D721Med (cell line): ENCODE measurements at regions not wholly inside any gene's neighbourhood (a gene's known extent, or its start where the extent isn't known, plus 50 kb on each side); places are given as distances from the start of the nearest gene placed in this dataset.

Experiments
- DNase-seq: peaks from one replicate; pipeline ENCODE4 v3.0.0; 2011; ENCODE audit warnings: low spot score; ENCODE audit not compliant: insufficient read length
- FAIRE-seq: peaks from 2 replicates; lab custom pipeline; 2011; peaks lifted over from hg19 to GRCh38; lab: Jason Lieb, UNC
- TF ChIP-seq, protein P1 (sequence below): IDR thresholded peaks from 2 replicates; pipeline ENCODE4 v1.5.1; 2012; ENCODE audit warnings: mild to moderate bottlenecking, control low read depth; ENCODE audit not compliant: insufficient read depth; ENCODE audit errors: missing control alignments

DNA sequence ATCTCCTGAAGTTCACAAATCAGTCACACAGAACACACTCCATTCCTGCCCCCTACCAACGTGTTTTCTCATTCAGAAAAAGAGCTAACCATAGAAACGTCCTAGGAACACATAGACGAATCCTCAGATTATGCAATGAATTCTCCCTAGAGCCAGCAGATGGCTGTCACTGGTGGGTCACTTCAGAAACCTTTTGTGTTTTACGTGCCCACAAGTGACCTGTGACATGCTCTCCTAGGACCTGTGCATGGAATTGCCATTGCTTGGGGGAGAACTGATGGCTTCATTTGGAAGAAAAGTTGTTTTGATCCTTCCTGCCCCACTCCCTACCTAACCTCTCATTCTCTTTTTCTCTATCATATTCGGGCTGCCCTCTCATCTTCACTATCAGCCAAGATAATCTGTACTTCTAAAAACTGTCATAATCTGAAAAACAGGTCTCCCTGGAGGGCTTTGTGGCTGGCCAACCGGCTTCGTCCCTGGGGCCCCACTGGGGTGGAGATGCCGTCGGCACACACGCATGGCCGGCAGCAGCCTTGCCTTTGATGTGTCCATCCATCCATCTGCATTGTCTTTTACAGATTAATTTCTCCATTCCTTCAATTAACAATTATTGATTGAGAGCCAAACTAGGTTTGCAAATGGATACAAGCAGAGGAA, 144.1 kb upstream of the SERP2 start:
- TF ChIP-seq, protein P1, sequence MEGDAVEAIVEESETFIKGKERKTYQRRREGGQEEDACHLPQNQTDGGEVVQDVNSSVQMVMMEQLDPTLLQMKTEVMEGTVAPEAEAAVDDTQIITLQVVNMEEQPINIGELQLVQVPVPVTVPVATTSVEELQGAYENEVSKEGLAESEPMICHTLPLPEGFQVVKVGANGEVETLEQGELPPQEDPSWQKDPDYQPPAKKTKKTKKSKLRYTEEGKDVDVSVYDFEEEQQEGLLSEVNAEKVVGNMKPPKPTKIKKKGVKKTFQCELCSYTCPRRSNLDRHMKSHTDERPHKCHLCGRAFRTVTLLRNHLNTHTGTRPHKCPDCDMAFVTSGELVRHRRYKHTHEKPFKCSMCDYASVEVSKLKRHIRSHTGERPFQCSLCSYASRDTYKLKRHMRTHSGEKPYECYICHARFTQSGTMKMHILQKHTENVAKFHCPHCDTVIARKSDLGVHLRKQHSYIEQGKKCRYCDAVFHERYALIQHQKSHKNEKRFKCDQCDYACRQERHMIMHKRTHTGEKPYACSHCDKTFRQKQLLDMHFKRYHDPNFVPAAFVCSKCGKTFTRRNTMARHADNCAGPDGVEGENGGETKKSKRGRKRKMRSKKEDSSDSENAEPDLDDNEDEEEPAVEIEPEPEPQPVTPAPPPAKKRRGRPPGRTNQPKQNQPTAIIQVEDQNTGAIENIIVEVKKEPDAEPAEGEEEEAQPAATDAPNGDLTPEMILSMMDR = no peak
- DNase-seq (no peak), FAIRE-seq (no peak)

DNA sequence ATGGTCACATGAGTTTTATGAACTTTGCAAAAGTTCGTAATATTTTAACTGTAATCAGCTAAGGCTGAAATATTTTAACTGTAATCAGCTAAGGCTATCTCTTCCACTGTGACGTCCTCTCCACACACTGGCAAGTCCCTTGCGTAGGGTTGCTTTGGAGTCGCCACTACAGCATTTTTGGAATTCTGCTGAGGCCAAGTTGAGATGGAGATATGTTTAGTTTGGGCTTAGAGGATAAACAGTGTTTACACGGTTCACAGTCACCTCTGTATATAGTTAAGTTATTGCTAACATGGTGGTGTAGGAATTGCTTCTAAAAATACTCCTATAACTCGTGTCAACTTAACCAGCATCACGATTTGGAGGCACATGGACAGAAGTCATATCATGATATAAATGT, 143.6 kb upstream of the SERP2 start:
- DNase-seq (no peak), FAIRE-seq (no peak)
- TF ChIP-seq, protein P1 = no peak

DNA sequence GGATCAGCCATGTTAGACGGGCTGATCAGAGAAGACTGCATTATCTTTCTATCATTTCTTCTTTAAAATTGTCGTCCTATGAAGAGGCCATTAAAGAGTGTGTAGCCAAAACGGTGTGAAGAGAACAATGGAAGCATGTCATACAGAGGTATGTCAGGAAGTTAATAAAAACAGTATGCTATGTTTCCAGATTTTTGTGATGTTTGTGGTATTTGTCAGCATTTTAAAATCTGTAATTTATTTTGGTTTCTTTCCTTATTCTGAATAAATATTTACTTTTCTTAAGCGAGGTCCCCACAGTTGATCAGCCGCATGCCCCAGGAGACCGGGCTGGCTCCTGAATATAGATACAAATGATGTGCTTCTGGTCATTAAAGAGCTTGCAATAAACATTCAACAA, 142.9 kb upstream of the SERP2 start:
- FAIRE-seq (no peak), DNase-seq (no peak)
- TF ChIP-seq, protein P1 = no peak

DNA sequence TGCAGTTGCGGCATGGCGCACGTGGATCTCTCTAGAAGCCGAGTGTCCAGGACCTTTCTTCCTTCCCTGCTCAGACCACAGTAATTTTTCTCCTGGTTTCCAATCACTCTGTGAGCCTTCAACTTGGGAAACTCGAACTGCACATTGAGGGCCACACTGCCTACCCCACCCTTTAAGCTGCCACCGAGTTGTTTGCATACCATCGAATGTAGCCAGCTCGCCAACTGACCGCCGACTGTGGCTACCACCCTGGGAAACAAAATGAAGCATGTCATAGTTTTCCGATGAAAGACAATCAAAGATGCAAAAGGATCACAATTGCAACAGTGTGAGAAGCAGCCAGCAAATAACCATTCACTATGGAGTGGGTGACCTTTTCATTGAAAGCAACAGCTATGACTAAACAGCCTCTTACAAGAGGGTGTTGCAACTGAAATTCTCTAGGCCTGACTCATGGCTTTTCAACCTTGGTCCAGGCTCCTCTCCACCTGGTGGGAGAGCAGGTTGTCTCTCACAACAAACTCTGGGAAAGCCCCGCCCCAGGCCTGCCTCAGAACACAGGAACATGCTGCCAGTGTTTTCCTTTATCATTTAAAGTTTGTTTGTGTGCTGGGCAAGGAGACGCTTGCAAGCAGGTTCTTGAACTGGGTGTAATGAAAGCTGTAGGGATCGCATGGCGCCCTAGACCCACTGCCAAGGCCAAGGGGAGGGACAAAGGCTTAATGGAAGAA, 141.7 kb upstream of the SERP2 start:
- DNase-seq (no peak), FAIRE-seq (no peak)
- TF ChIP-seq, protein P1 = no peak

DNA sequence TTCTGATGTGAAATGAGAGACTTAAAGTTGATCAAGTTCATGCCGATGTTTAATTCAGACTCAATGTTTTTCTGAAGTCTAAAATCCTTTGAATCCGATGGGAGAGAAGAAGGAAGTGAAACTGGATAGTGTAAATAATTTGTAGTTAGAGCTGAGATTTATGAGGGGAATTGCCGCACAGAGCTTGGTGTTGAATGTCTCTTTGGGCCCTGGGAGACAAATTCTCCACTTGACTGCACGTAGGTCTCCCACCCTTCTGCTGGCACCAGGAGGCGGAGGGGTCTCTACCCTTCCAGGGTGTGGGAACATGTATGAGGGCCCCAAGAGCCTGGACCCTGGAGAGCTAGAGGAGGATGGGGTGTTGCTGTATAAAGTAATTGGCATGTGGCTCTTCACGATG, 140.8 kb upstream of the SERP2 start:
- FAIRE-seq (no peak), DNase-seq (no peak)
- TF ChIP-seq, protein P1 = no peak

DNA sequence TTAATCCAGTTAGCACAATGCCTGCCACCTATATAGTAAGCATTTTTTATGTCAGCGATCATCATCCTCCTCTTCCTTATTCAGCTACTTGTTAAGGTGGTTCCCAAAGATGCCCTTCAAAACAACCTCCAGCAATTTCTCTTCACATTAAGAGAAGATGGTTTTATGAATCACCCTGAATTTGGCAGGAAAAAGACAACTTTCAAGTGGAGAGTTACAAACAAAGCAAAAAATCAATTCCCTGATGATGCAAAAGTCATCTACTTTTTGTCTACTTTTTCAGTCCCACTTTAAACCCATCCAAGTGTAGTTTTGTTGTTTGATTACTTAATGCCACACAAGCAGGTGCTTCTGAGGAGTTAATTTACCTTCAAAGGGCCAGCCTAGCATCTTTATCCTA, 139.1 kb upstream of the SERP2 start:
- no peak for FAIRE-seq
- TF ChIP-seq, protein P1 = no peak
- DNase-seq = no peak

DNA sequence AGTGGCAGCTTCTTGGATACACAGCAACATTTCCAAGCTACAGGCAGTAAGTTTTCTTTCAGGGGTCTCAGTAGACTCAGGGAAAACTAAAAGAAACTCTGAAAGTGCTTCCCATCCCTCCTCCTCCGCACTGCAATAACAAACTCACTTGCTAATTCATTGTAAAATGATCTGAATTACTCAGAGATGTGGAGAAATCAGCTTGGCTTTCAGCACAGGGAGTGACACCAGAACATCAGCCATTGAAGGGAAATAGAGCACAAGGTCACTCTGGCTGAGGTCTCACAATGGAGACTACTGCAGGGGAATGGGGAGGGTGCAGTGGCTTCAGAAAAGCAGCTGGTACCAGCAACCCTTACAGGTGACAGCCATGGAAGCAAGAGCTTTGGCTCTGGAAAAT, 137.3 kb upstream of the SERP2 start:
- no peak for FAIRE-seq

More for the DNA sequence above, 137.3 kb upstream of the SERP2 start:
- DNase-seq = no peak
- TF ChIP-seq, protein P1 = no peak
